GM20000 (cell line): ENCODE measurements at regions not wholly inside any gene's neighbourhood (a gene's known extent, or its start where the extent isn't known, plus 50 kb on each side); places are given as distances from the start of the nearest gene placed in this dataset.

Experiments
- DNase-seq: peaks from one replicate; pipeline ENCODE4 v3.0.0; 2012; ENCODE audit warnings: low spot score
- TF ChIP-seq, protein P1 (sequence below): IDR thresholded peaks from 2 replicates; pipeline ENCODE4 v1.5.1; 2012; ENCODE audit warnings: mild to moderate bottlenecking, control low read depth; ENCODE audit errors: extremely low read depth, missing control alignments

DNA sequence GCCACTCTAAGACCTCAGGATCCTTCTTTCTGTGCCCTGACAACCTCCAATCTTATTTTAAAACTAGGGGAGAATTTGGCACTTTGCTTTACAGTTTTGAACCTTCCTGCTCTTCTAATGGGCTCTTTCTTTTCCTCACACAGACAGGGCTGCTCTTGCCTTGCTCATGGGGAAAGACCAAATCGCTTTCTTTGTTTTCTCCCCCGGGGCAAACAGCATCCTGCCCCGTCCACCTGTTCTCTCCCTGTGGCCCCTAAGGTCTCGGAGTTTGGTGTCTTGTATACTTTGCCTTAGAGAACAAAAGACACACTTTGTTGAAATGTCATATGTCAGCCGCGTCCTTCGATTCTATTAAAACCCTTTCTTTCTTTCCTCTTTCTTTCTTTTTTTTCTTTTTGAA is 306.7 kb upstream of the SALL1 start:
- DNase-seq, result no peak
- TF ChIP-seq, protein P1, sequence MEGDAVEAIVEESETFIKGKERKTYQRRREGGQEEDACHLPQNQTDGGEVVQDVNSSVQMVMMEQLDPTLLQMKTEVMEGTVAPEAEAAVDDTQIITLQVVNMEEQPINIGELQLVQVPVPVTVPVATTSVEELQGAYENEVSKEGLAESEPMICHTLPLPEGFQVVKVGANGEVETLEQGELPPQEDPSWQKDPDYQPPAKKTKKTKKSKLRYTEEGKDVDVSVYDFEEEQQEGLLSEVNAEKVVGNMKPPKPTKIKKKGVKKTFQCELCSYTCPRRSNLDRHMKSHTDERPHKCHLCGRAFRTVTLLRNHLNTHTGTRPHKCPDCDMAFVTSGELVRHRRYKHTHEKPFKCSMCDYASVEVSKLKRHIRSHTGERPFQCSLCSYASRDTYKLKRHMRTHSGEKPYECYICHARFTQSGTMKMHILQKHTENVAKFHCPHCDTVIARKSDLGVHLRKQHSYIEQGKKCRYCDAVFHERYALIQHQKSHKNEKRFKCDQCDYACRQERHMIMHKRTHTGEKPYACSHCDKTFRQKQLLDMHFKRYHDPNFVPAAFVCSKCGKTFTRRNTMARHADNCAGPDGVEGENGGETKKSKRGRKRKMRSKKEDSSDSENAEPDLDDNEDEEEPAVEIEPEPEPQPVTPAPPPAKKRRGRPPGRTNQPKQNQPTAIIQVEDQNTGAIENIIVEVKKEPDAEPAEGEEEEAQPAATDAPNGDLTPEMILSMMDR, result no peak

DNA sequence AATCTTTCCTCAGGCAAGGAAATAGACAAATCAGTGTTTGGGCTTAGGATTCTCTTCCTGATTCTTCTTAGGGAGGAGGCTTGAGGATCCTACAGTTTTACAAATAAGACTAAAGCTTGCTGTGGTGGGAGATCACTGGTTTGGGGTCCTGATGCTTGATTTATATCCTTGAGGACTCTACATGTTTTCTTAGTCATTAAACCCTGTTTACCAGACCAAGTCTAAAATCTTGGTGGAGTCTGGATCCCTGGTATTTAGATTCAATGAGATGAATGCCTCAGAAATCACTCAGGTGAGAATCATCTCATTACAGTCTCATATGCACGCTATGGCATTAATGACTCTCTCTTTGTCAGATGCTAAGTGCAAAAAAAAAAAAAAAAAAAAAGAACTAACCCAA is 304.3 kb upstream of the SALL1 start:
- TF ChIP-seq, protein P1, result no peak
- no peak for DNase-seq

- DNase-seq, result no peak
- TF ChIP-seq, protein P1, result no peak
Observed at GRCh38 chr16:51453251-51453650, 302.2 kb upstream of the SALL1 start.

DNA sequence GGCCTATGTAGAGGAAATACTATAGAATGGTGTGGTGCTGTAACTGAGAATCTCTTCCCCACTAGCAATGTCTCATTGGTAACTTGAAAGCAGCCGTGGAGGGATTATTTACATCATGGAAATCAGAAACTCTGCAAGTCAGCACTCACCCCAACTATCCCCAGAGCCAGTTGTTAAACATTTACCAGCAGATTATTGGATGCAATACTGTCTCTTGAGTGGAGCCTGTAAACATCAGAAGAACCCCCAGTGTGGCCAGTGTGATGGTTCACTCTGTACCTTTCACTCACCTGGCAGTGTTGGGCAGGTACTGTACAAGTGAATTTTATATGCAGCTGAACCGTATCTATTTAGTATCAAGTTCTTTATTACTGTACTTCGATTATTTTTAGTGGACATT is 299.8 kb upstream of the SALL1 start:
- no peak for DNase-seq
- TF ChIP-seq, protein P1, result no peak

GRCh38 chr16:51450376-51450775 is 299.3 kb upstream of the SALL1 start:
- TF ChIP-seq, protein P1, result no peak
- DNase-seq, result no peak

DNA sequence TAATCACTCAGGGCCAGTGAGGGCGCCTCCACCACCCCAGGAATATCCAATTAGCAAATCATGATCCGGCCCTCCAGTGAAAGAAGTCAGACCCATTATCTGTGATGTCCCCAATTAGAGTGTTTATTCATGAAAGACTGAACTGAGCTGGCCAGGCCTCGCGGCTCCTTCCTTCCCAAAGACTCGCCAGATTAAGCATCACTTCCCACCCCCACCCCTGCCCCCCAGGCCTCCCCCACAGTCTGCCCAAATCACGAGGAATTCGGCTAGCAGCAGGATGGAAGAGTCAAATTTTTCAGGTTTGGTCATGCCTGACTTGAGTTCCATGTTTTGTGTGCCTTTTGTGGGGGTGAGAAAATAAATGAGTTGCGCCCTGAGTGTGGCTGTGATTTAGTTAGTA is 298.4 kb upstream of the SALL1 start:
- no peak for DNase-seq
- TF ChIP-seq, protein P1, result no peak

DNA sequence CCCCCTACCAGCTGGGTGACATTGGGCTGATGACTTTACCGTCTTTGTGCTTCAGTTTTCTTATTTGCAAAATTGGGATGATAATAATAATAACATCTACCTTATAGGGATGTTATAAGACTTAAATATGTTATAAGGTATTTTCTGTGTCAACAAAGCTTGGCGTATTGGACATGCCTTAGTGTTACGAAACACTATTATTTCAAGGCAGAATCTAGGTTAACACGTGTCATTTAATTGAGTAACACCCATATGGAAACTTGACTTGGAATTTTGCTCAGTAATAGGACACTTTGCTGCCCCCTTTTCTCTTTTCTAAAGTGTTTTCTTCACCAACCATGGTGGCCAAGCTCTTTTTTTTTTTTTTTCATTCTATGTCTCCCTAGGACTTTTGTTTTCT is 294.2 kb upstream of the SALL1 start:
- TF ChIP-seq, protein P1, result no peak
- DNase-seq, result no peak
